ENCODE measurements at regions not wholly inside any gene's neighbourhood (a gene's known extent, or its start where the extent isn't known, plus 50 kb on each side); places are given as distances from the start of the nearest gene placed in this dataset.

GRCh38 chr3:18077128-18077840, 334.9 kb upstream of the TBC1D5 start:
- Mint-ChIP-seq H3K27me3 (ENCODE audit: insufficient read depth, low read depth, poor library complexity) (peaks cover 2% of the 10 kb centered on the region), H3K4me1 (peaks cover 1% of the 10 kb centered on the region), H3K27ac (0 out of 2 replicates have a peak overlapping the region, but pooled peaks have one; percentile 43), H3K9me3 (no peaks in the 10 kb centered on the region), H3K4me3 (no peak overlapping the region), H3K36me3 (ENCODE audit: low read depth) (no peaks in the 10 kb centered on the region; the same call in 2 of the 3 replicates)
- H3K4me3 ChIP-seq: no peak overlapping the region
- no peak for TF ChIP-seq EZH2phosphoT487 (IDR thresholded peaks at IDR 0.05; ENCODE audit: unreplicated experiment)
- TF ChIP-seq ZNF114 (CRISPR knock-in tag; IDR thresholded peaks at IDR 0.05): no peak
- no peak for TF ChIP-seq ETS1 (IDR thresholded peaks at IDR 0.05)
- no peak for TF ChIP-seq ZNF331 (CRISPR knock-in tag; IDR thresholded peaks at IDR 0.05; ENCODE audit: low read depth)
- no peak for TF ChIP-seq REST (IDR thresholded peaks at IDR 0.05; ENCODE audit: unreplicated experiment)
- TF ChIP-seq STAT1 (IDR thresholded peaks at IDR 0.05; ENCODE audit: unreplicated experiment): no peak
- TF ChIP-seq EZH2 (IDR thresholded peaks at IDR 0.05; ENCODE audit: low read depth, unreplicated experiment): no peak
- TF ChIP-seq JUNB (IDR thresholded peaks at IDR 0.05; ENCODE audit: unreplicated experiment): no peak
- no peak for TF ChIP-seq NANOG (IDR thresholded peaks at IDR 0.05; ENCODE audit: borderline replicate concordance)
- no peak for TF ChIP-seq ZNF462 (CRISPR knock-in tag; IDR thresholded peaks at IDR 0.05)
- no peak for TF ChIP-seq POLR2AphosphoS5 (IDR thresholded peaks at IDR 0.05; ENCODE audit: low read depth)
- no peak for TF ChIP-seq CTCF (conservative IDR thresholded peaks at IDR 0.05; ENCODE audit: low read depth in 2 of 2)
- peaks cover 3% of the 10 kb centered on the region; the same call in 1 of the 2 replicates for H3K4me1 ChIP-seq (ENCODE audit: insufficient read depth)
- H3K9me2 ChIP-seq (ENCODE audit: insufficient read depth): no peaks in the 10 kb centered on the region
- ATAC-seq: no peak
- no peaks in the 10 kb centered on the region for H3K36me3 ChIP-seq (ENCODE audit: insufficient read depth)
- H3K27ac ChIP-seq (ENCODE audit: low read depth): no peak overlapping the region
- no peak for DNase-seq (ENCODE audit: low spot score)
- no peak overlapping the region for H2AFZ ChIP-seq
- H3K4me2 ChIP-seq: no peak overlapping the region
- no peaks in the 10 kb centered on the region for H3K27me3 ChIP-seq (ENCODE audit: insufficient read depth)
- no peaks in the 10 kb centered on the region for H3K79me2 ChIP-seq (replicated peaks; ENCODE audit: insufficient read depth)
- H3F3A ChIP-seq (replicated peaks; ENCODE audit: low read depth): no peaks in the 10 kb centered on the region
- 0 out of 2 replicates have a peak, but pooled peaks cover 3% of the 10 kb centered on the region for H4K20me1 ChIP-seq (replicated peaks; ENCODE audit: insufficient read depth)
